ENCODE measurements at regions not wholly inside any gene's neighbourhood (a gene's known extent, or its start where the extent isn't known, plus 50 kb on each side); places are given as distances from the start of the nearest gene placed in this dataset.

DNA sequence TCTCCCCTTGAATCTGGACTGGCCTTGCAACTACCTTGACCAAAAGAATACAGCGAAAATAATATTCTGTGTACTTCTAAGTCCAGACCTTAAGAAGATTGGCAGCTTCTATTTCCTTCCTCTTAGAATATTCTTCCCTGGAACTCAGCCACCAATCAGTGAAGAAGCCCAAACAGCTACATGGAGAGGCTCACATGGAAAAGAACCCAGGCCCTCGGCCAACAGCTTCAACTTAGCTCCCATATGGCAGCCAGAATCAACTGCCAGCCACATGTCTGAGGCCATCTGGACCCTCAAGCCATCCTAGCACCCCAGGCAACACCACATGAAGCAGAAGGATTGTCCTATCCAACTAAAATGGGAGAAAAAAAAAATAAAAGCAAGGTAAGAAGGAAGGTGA, 178.8 kb downstream of the IBTK start:
- DNase-seq (ENCODE audit: low spot score in 2 of 2) = no peak
- H3K27ac ChIP-seq = no peak overlapping the region
- no peaks in the 10 kb centered on the region for H3K36me3 ChIP-seq
- H3K27me3 ChIP-seq = no peaks in the 10 kb centered on the region
- no peaks in the 10 kb centered on the region for H3K4me1 ChIP-seq
- no peaks in the 10 kb centered on the region for H3K9me3 ChIP-seq
- H3K4me3 ChIP-seq = no peak overlapping the region
- TF ChIP-seq POLR2AphosphoS5 (IDR thresholded peaks at IDR 0.05) (no peak), POLR2A (IDR thresholded peaks at IDR 0.05) (no peak)
- TF ChIP-seq, protein P1, sequence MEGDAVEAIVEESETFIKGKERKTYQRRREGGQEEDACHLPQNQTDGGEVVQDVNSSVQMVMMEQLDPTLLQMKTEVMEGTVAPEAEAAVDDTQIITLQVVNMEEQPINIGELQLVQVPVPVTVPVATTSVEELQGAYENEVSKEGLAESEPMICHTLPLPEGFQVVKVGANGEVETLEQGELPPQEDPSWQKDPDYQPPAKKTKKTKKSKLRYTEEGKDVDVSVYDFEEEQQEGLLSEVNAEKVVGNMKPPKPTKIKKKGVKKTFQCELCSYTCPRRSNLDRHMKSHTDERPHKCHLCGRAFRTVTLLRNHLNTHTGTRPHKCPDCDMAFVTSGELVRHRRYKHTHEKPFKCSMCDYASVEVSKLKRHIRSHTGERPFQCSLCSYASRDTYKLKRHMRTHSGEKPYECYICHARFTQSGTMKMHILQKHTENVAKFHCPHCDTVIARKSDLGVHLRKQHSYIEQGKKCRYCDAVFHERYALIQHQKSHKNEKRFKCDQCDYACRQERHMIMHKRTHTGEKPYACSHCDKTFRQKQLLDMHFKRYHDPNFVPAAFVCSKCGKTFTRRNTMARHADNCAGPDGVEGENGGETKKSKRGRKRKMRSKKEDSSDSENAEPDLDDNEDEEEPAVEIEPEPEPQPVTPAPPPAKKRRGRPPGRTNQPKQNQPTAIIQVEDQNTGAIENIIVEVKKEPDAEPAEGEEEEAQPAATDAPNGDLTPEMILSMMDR (IDR thresholded peaks at IDR 0.05) = no peak
- intact Hi-C loops (cut with DNase I; ENCODE audit: low total_unique reads) = no loop called here

DNA sequence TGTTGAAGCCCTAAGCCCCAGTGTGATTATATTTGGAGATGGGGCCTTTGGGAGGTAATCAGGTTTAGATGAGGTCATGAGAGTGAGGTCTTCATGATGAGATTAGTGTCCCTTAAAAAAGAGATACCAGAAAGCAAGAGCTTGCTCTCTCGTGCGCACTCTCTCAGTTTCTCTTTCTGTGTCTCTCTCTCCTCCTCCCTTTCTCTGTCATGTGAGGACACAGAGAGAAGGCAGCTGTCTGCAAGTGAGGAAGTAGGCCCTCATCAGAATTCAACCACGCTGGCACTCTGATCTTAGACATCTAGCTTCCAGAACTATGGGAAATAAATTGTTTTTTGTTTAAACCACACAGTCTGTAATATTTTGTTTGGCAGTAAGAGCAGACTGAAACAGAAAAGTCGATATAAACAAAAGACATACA, 180.5 kb downstream of the IBTK start:
- Histone ChIP-seq H3K27ac (no peak overlapping the region), H3K4me3 (no peak overlapping the region), H3K9me3 (no peaks in the 10 kb centered on the region), H3K36me3 (no peaks in the 10 kb centered on the region), H3K27me3 (no peaks in the 10 kb centered on the region), H3K4me1 (no peaks in the 10 kb centered on the region)
- DNase-seq (ENCODE audit: low spot score in 2 of 2) = no peak
- intact Hi-C loops (cut with DNase I; ENCODE audit: low total_unique reads) = no loop called here
- TF ChIP-seq POLR2A (IDR thresholded peaks at IDR 0.05) (no peak), POLR2AphosphoS5 (IDR thresholded peaks at IDR 0.05) (no peak)
- TF ChIP-seq, protein P1 (IDR thresholded peaks at IDR 0.05) = no peak

DNA sequence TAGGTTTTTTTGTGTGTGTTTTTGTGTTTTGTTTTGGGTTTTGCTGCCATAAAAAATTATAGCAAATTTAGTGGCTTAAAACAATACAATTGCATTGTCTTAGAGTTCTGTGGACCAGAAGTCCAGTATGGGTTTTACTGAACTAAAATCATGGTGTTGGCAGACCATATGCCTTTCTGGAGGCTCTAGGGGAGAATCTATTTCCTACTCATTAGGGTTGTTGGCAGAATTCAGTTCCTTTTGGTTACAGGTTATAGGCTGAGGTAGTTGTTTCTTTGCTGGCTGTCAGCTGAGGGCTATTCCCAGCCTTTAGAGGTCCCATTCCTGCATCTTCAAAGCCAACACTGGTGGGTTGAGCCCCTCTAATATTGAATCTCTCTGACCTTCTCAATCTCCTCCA, 181.3 kb downstream of the IBTK start:
- H3K27me3 ChIP-seq = no peaks in the 10 kb centered on the region
- no peaks in the 10 kb centered on the region for H3K9me3 ChIP-seq
- H3K27ac ChIP-seq = no peak overlapping the region
- no peak for TF ChIP-seq POLR2AphosphoS5 (IDR thresholded peaks at IDR 0.05)
- TF ChIP-seq, protein P1 (IDR thresholded peaks at IDR 0.05) = no peak
- TF ChIP-seq POLR2A (IDR thresholded peaks at IDR 0.05) = no peak
- no peaks in the 10 kb centered on the region for H3K4me1 ChIP-seq
- no peaks in the 10 kb centered on the region for H3K36me3 ChIP-seq
- DNase-seq (ENCODE audit: low spot score in 2 of 2) = no peak
- no peak overlapping the region for H3K4me3 ChIP-seq
- intact Hi-C loops (cut with DNase I; ENCODE audit: low total_unique reads) = no loop called here

DNA sequence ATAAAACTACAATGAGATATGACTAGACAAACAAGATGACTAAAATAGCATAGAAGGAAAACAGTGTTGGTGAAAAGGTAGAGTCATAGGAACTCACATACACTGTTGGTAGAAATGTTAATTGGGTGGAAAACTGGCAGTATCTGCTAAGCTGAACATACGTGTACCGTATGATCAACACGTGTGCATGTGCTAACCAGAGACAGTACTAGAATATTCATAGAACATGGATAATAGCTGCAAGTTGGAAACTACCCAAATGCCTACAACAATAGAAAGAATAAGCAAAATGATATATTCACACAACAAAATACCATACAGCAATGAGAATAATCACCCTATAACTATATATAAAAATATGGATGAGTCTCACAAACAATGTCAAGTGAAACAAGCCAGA, 184.0 kb downstream of the IBTK start:
- Histone ChIP-seq H3K9me3 (no peaks in the 10 kb centered on the region), H3K36me3 (no peaks in the 10 kb centered on the region), H3K4me1 (no peaks in the 10 kb centered on the region), H3K4me3 (no peak overlapping the region), H3K27me3 (no peaks in the 10 kb centered on the region), H3K27ac (no peak overlapping the region)
- TF ChIP-seq POLR2A (IDR thresholded peaks at IDR 0.05) (no peak), POLR2AphosphoS5 (IDR thresholded peaks at IDR 0.05) (no peak)
- TF ChIP-seq, protein P1 (IDR thresholded peaks at IDR 0.05) = no peak
- no peak for DNase-seq (ENCODE audit: low spot score in 2 of 2)
- intact Hi-C loops (cut with DNase I; ENCODE audit: low total_unique reads) = no loop called here

DNA sequence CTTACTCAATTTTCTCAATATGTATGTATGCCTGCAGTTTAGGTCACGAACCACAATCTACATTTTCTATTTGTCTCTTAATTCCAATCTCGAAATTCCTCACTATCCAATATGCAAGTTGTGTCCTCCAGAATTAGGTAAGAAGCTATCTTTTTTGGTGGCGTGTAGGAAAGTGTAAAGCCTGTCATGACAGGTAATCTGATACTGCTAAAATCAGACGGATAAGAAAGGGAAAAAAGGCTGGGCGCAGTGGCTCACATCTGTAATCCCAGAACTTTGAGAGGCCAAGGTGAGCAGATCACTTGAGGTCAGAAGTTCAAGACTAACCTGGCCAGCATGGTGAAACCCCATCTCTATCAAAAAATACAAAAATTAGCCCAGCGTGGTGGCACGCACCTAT, 185.3 kb downstream of the IBTK start:
- Histone ChIP-seq H3K27me3 (no peaks in the 10 kb centered on the region), H3K4me1 (no peaks in the 10 kb centered on the region), H3K36me3 (no peaks in the 10 kb centered on the region), H3K9me3 (no peaks in the 10 kb centered on the region), H3K27ac (no peak overlapping the region), H3K4me3 (no peak overlapping the region)
- intact Hi-C loops (cut with DNase I; ENCODE audit: low total_unique reads) = no loop called here
- no peak for DNase-seq (ENCODE audit: low spot score in 2 of 2)
- TF ChIP-seq, protein P1 (IDR thresholded peaks at IDR 0.05) = no peak
- no peak for TF ChIP-seq POLR2AphosphoS5 (IDR thresholded peaks at IDR 0.05)
- TF ChIP-seq POLR2A (IDR thresholded peaks at IDR 0.05) = no peak
